ENCODE measurements at regions not wholly inside any gene's neighbourhood (a gene's known extent, or its start where the extent isn't known, plus 50 kb on each side); places are given as distances from the start of the nearest gene placed in this dataset.

- no peak for DNase-seq (ENCODE audit: low read depth in 2 of 2)
These were observed 204.8 kb upstream of the SYT4 start for GRCh38 chr18:43482136-43482535.

GRCh38 chr18:43482600-43482999 lies 205.3 kb upstream of the SYT4 start:
- no peak for DNase-seq (ENCODE audit: low read depth in 2 of 2)

- no peak for DNase-seq (ENCODE audit: low read depth in 2 of 2)
These were observed 207.4 kb upstream of the SYT4 start for GRCh38 chr18:43484710-43485109.

GRCh38 chr18:43485545-43485963 lies 208.3 kb upstream of the SYT4 start:
- DNase-seq (ENCODE audit: low read depth in 2 of 2), result no peak

GRCh38 chr18:43486462-43486861 lies 209.2 kb upstream of the SYT4 start:
- no peak for DNase-seq (ENCODE audit: low read depth in 2 of 2)

GRCh38 chr18:43501099-43501498 lies 223.8 kb upstream of the SYT4 start:
- DNase-seq (ENCODE audit: low read depth in 2 of 2), result no peak

GRCh38 chr18:43506935-43507334 lies 229.6 kb upstream of the SYT4 start:
- DNase-seq (ENCODE audit: low read depth in 2 of 2), result no peak

GRCh38 chr18:43507842-43508481 lies 230.7 kb upstream of the SYT4 start:
- no peak for DNase-seq (ENCODE audit: low read depth in 2 of 2)

- no peak for DNase-seq (ENCODE audit: low read depth in 2 of 2)
These were observed 237.5 kb upstream of the SYT4 start for GRCh38 chr18:43514747-43515146.

GRCh38 chr18:43515481-43515880 lies 238.2 kb upstream of the SYT4 start:
- no peak for DNase-seq (ENCODE audit: low read depth in 2 of 2)

GRCh38 chr18:43524260-43524659 lies 247.0 kb upstream of the SYT4 start:
- no peak for DNase-seq (ENCODE audit: low read depth in 2 of 2)

- no peak for DNase-seq (ENCODE audit: low read depth in 2 of 2)
These were observed 247.9 kb upstream of the SYT4 start for GRCh38 chr18:43525169-43525568.

GRCh38 chr18:43526426-43527145 lies 249.3 kb upstream of the SYT4 start:
- DNase-seq (ENCODE audit: low read depth in 2 of 2), result no peak

GRCh38 chr18:43531438-43531837 lies 254.1 kb upstream of the SYT4 start:
- DNase-seq (ENCODE audit: low read depth in 2 of 2), result no peak

- DNase-seq (ENCODE audit: low read depth in 2 of 2), result no peak
These were observed 256.1 kb upstream of the SYT4 start for GRCh38 chr18:43533371-43533770.

GRCh38 chr18:43534511-43534910 lies 257.2 kb upstream of the SYT4 start:
- no peak for DNase-seq (ENCODE audit: low read depth in 2 of 2)

GRCh38 chr18:43539862-43540261 lies 262.6 kb upstream of the SYT4 start:
- DNase-seq (ENCODE audit: low read depth in 2 of 2), result no peak

- DNase-seq (ENCODE audit: low read depth in 2 of 2), result no peak
These were observed 264.7 kb upstream of the SYT4 start for GRCh38 chr18:43542016-43542415.

- DNase-seq (ENCODE audit: low read depth in 2 of 2), result no peak
These were observed 265.9 kb upstream of the SYT4 start for GRCh38 chr18:43543236-43543635.

- no peak for DNase-seq (ENCODE audit: low read depth in 2 of 2)
These were observed 270.2 kb upstream of the SYT4 start for GRCh38 chr18:43547456-43547855.

GRCh38 chr18:43559507-43559906 lies 282.2 kb upstream of the SYT4 start:
- DNase-seq (ENCODE audit: low read depth in 2 of 2), result no peak

- no peak for DNase-seq (ENCODE audit: low read depth in 2 of 2)
These were observed 286.5 kb upstream of the SYT4 start for GRCh38 chr18:43563780-43564179.

- no peak for DNase-seq (ENCODE audit: low read depth in 2 of 2)
These were observed 293.3 kb upstream of the SYT4 start for GRCh38 chr18:43570593-43570992.
